ENCODE measurements at regions not wholly inside any gene's neighbourhood (a gene's known extent, or its start where the extent isn't known, plus 50 kb on each side); places are given as distances from the start of the nearest gene placed in this dataset.

GRCh38 chr1:218613105-218613504 lies 268.0 kb downstream of the TGFB2 start:
- no peak for TF ChIP-seq CTCF (IDR thresholded peaks at IDR 0.05; ENCODE audit: insufficient read depth in 1 of 2, low read depth in 1 of 2, low read length in 1 of 2, severe bottlenecking in 1 of 2, unreplicated experiment in 1 of 2)
- H3K27me3 Mint-ChIP-seq (ENCODE audit: insufficient read depth, unreplicated experiment): no peaks in the 10 kb centered on the region
- DNase-seq: no peak
- no TSS peak for BruUV-seq (replicated peaks)
- CTCF ChIA-PET: no interaction called here
- intact Hi-C loops (cut with micrococcal nuclease; ENCODE audit: unreplicated experiment): no loop called here
- peaks cover 14% of the 10 kb centered on the region for H3K4me1 Mint-ChIP-seq (ENCODE audit: low read depth, unreplicated experiment)
- H3K4me1 ChIP-seq: peaks cover 16% of the 10 kb centered on the region
- H3K4me3 Mint-ChIP-seq (ENCODE audit: unreplicated experiment): no peak overlapping the region
- H3K36me3 Mint-ChIP-seq (ENCODE audit: insufficient read depth, unreplicated experiment): no peaks in the 10 kb centered on the region
- POLR2A ChIA-PET: no interaction called here
- H3K27ac Mint-ChIP-seq (ENCODE audit: unreplicated experiment): no peak overlapping the region
- no peak overlapping the region for H3K4me3 ChIP-seq (ENCODE audit: low read depth, low read length)
- H3K36me3 ChIP-seq (ENCODE audit: control insufficient read depth, insufficient read depth, low read length): no peaks in the 10 kb centered on the region
- peaks cover 6% of the 10 kb centered on the region; the same call in 1 of the 2 replicates for H3K9me3 ChIP-seq
- H3K9me3 Mint-ChIP-seq (ENCODE audit: unreplicated experiment): peaks cover 48% of the 10 kb centered on the region
- no peaks in the 10 kb centered on the region for H3K27me3 ChIP-seq (replicated peaks; ENCODE audit: control insufficient read depth, insufficient read depth, low read length)

- TF ChIP-seq CTCF (IDR thresholded peaks at IDR 0.05; ENCODE audit: insufficient read depth in 1 of 2, low read depth in 1 of 2, low read length in 1 of 2, severe bottlenecking in 1 of 2, unreplicated experiment in 1 of 2): no peak
- no peaks in the 10 kb centered on the region for H3K27me3 Mint-ChIP-seq (ENCODE audit: insufficient read depth, unreplicated experiment)
- ChIA-PET POLR2A (no interaction called here), CTCF (no interaction called here)
- DNase-seq: no peak
- Histone ChIP-seq H3K36me3 (ENCODE audit: control insufficient read depth, insufficient read depth, low read length) (no peaks in the 10 kb centered on the region), H3K9me3 (peaks cover 5% of the 10 kb centered on the region; the same call in 1 of the 2 replicates), H3K27me3 (replicated peaks; ENCODE audit: control insufficient read depth, insufficient read depth, low read length) (no peaks in the 10 kb centered on the region), H3K4me3 (ENCODE audit: low read depth, low read length) (no peak overlapping the region), H3K4me1 (peaks cover 16% of the 10 kb centered on the region)
- intact Hi-C loops (cut with micrococcal nuclease; ENCODE audit: unreplicated experiment): no loop called here
- H3K4me3 Mint-ChIP-seq (ENCODE audit: unreplicated experiment): no peak overlapping the region
- H3K4me1 Mint-ChIP-seq (ENCODE audit: low read depth, unreplicated experiment): peaks cover 14% of the 10 kb centered on the region
- H3K27ac Mint-ChIP-seq (ENCODE audit: unreplicated experiment): peak overlapping the region; percentile 12
- H3K36me3 Mint-ChIP-seq (ENCODE audit: insufficient read depth, unreplicated experiment): no peaks in the 10 kb centered on the region
- BruUV-seq (replicated peaks): no TSS peak
- peaks cover 39% of the 10 kb centered on the region for H3K9me3 Mint-ChIP-seq (ENCODE audit: unreplicated experiment)
Measured at GRCh38 chr1:218614031-218614430, 268.9 kb downstream of the TGFB2 start.

- POLR2A ChIA-PET: no interaction called here
- Histone ChIP-seq H3K4me1 (peaks cover 16% of the 10 kb centered on the region), H3K27me3 (replicated peaks; ENCODE audit: control insufficient read depth, insufficient read depth, low read length) (no peaks in the 10 kb centered on the region), H3K9me3 (peaks cover 5% of the 10 kb centered on the region; the same call in 1 of the 2 replicates), H3K4me3 (ENCODE audit: low read depth, low read length) (no peak overlapping the region), H3K36me3 (ENCODE audit: control insufficient read depth, insufficient read depth, low read length) (no peaks in the 10 kb centered on the region)
- H3K27ac Mint-ChIP-seq (ENCODE audit: unreplicated experiment): no peak overlapping the region
- CTCF ChIA-PET: no interaction called here
- intact Hi-C loops (cut with micrococcal nuclease; ENCODE audit: unreplicated experiment): no loop called here
- BruUV-seq (replicated peaks): no TSS peak
- no peaks in the 10 kb centered on the region for H3K27me3 Mint-ChIP-seq (ENCODE audit: insufficient read depth, unreplicated experiment)
- TF ChIP-seq CTCF (IDR thresholded peaks at IDR 0.05; ENCODE audit: insufficient read depth in 1 of 2, low read depth in 1 of 2, low read length in 1 of 2, severe bottlenecking in 1 of 2, unreplicated experiment in 1 of 2): no peak
- H3K4me1 Mint-ChIP-seq (ENCODE audit: low read depth, unreplicated experiment): peaks cover 13% of the 10 kb centered on the region
- H3K4me3 Mint-ChIP-seq (ENCODE audit: unreplicated experiment): no peak overlapping the region
- peaks cover 26% of the 10 kb centered on the region for H3K9me3 Mint-ChIP-seq (ENCODE audit: unreplicated experiment)
- no peaks in the 10 kb centered on the region for H3K36me3 Mint-ChIP-seq (ENCODE audit: insufficient read depth, unreplicated experiment)
- no peak for DNase-seq
Measured at GRCh38 chr1:218616681-218617080, 271.5 kb downstream of the TGFB2 start.
